GDM1 (cell line): ENCODE measurements at regions not wholly inside any gene's neighbourhood (a gene's known extent, or its start where the extent isn't known, plus 50 kb on each side); places are given as distances from the start of the nearest gene placed in this dataset.

Experiments
- DNase-seq: peaks from one replicate; lab custom pipeline; 2025; lab: John Stamatoyannopoulos, UW

DNA sequence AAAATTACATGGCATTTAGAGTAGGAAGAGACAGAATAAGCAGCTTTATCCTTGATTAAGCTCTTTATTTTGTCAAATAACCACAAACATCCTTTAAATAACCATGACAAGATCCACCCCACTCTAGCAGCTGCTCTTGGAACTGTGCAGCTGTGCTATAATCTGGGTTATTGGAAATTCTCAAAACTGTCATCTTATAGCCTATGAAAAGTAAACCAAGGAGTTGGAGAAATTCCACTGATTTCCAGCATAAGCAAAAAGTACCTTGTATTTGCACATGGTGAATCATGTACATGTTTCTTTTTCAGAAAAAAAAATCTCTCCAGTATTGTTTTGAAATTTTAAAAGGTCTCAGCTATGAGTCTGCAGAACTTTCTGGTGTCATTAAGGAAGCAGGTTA lies 88.8 kb upstream of the ABI3BP start:
- no peak for DNase-seq

DNA sequence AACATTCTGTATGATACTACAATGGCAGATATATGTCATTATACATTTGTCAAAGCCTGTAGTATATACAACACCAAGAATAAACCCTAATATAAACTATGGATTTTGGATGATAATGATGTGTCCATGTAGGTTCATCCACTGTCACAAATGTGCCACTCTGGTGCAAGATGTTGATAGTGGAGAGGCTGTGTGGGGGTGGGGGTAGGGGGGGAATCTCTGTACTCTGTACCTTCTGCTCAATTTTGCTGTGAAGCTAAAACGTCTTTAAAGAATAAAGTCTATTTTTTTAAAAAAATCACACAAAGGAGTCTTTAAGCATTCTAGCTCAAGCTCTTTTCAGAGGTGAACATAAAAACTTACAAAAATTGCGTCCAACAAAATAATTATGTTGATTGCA lies 88.2 kb upstream of the ABI3BP start:
- DNase-seq = no peak

GRCh38 chr3:101077361-101078011 lies 84.3 kb upstream of the ABI3BP start:
- DNase-seq = no peak

- no peak for DNase-seq
Measured at GRCh38 chr3:101074518-101074917, 81.3 kb upstream of the ABI3BP start.

DNA sequence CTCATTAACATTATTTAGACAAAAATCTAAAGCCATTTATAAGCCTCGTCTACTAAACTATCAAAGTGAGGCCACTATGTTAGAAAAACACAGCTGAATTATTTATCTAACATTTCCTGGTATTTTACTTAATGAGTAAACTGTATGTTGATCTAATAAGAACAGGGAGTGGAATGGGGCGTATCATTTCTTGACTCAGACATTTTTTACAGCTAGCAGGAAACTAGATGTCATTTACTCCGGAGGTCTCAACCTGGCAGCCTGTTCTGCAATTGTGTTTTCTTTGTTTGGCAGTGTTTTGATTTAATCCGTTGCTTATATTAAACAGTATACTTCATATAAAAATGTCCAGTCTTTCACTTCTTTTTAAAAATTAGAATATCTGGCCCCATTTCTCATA lies 79.1 kb upstream of the ABI3BP start:
- no peak for DNase-seq

GRCh38 chr3:101070799-101071121 lies 77.5 kb upstream of the ABI3BP start:
- DNase-seq = no peak

DNA sequence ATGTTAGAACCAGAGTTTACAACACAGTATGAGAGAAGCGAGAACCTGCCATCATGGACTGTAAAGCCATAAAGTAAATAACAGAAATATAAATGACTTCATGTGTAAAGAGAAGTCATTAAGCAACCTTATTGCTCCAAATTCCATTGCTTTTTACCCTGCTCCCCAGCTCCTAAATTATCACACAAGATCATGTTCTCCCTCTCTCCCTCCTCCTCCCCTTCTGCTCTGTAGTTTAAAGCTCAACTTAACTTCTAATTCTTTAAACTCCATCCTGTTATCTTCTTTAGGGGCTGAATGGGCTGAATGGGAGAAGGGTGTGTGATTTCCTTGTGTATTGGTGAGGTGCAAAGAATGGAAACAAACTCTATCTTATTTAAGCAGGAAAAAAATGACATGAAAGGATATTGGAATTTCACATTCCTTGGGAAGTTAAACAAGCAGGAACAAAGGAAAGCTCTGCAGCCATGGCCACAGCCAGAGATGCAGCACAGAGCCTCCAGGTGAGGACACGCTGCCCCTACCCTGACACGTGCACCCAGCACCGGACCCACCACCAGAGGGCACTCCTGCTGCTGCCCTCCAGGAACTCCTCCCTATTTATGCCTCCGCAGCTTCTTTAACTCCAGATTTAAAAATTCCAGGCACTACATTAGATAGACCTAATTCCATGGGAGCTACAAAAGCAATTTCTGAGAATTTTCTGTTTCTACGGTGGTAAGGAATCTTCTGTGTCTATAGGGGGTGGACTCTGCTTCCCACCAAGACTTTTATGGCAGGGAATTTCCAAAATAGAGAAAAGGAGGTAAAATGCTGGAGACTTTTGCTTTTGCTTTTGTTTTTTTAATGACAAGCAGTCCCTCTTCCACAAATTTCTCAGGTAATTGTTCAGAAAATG lies 76.9 kb upstream of the ABI3BP start:
- peak; percentile 23 for DNase-seq

DNA sequence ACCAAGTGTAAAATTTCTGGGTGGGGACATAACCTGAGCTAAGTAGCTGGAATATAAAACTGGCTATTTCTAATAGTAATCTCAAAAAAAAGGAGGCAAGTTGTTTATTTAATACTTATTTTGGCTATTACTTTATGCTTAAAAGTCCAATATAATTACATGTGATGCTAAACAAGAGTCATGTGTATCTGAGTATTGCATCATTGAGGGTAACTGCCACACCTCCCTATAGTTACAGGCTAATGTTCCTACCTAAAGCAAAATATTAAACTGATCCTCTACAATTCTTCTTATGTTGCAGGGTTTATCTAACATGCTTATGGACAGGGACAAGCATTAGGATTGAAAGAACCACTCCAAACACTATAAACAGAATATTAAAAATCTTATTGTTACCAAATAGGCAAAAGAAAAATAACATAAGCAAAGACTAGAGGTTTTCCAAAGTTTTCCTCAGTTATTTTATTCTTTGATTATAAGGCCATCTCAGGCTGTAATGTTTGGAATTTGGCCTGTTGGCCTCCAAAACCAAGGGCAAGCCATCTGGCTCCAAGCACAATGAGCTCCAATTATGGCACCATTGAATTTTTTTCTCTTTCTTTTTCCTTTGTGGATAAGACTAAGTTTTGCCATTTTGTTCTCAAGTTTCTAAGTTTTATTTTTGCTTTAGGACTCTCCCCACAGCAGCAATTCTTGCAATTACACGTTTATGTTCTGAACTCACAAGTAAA lies 75.8 kb upstream of the ABI3BP start:
- no peak for DNase-seq

GRCh38 chr3:101066711-101067129 lies 73.5 kb upstream of the ABI3BP start:
- DNase-seq = no peak

DNA sequence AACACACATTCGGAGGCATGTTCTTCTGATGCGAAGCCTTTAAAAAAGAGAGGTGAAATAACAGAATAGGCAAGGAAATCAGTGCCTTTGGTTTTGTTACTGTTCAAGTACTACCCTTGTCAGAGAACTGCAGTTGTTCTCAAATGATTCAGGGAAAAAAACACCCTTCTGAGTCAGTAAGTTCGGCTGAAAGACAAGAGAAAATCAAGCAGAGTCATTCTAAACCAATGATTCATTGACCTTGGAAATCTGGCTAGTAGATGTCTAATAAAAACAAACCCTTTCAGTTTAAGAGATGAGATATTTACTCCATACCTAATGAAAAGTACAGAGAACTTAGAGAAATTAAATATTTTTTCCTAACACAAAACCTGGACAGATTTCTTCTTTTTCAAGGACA lies 72.7 kb upstream of the ABI3BP start:
- no peak for DNase-seq

DNA sequence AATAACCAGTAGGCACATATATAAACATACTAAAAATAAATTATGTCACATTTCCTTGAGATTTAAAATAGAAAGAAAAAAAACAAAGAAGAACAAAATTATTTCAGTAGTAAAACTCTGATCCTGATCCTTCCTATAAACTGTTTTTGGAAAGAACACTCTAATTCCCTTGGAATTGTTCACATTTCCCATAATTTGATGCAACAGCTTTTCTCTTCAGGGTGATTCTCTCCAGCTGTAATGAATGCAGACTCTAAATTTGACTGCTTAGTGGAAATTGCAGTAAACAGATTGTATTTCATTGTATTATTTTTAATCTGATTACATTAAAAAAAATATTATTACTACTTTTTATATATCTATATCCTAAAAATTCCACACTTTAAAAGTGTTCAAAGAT lies 70.2 kb upstream of the ABI3BP start:
- no peak for DNase-seq

DNA sequence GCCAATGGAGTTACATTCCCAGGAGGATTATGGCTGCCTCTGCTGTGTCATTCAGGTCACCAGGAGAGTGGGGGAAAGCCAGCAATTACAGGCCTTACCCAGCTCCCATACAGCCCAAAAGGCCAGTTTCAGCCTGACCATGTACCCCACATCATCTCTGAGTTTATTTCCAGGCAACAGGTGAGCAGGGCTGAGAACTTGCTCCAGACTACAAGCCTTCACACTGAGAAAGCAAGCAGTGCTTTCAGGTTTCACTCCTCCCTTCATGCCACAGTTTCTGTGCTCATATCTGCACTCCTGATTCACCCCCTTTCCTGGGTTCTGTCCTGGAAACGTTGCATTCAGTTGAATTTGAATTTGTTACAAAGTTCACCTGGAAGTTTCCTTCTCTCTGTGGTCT lies 68.1 kb upstream of the ABI3BP start:
- DNase-seq = no peak

DNA sequence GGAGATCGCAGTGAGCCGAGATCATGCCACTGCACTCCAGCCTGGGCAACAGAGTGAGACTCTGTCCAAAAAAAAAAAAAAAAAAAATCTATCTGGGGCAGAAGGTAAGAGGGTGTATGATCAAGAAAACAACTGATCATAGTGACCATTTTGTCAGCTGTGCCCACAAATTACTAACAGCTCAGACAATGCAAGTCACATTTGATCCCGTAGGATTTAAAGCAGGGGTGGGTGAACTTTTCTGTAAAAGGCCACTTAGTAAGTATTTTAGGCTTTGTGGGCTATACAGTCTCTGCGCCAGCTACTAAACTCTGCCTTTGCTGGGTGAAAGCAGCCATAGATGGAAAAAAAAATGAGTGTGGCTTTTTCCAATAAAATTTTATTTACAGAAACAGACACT lies 57.6 kb upstream of the ABI3BP start:
- no peak for DNase-seq

GRCh38 chr3:101050046-101050445 lies 56.8 kb upstream of the ABI3BP start:
- DNase-seq = no peak

DNA sequence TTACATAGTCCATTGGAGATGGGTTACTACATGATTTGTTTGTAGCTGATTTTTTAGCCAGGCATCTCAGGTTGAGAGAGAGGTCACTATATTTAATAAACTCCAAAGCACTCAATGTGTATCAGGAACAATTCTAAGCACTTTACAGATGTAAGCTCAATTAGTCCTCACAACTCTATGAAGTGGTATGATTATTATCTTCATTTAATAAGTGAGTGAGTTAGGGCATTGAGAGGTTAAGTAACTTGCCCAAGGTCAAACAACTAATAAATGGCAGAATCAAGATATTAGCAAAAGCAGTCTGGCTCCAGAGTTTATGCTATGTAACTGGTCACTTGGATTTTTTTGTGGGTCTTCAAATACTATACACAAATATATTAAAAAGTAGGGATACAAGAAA lies 56.3 kb upstream of the ABI3BP start:
- DNase-seq = no peak

DNA sequence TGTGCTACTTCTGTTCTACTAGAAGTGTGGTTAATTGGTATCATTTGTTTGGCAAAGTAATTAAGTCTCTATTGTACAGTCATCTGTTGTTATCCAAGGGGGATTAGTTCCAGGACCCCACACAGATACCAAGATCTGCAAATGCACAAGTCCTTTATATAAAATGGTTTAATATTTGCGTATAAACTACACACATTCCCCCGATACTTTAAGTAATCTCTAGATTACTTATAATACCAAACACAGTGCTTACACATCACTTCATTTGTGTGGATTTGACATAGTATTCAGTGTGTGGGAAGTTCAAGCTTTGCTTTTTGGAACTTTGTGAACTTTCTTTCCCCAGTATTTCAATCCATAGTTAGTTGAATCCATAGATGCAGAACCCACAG lies 50.5 kb upstream of the ABI3BP start:
- no peak for DNase-seq

- DNase-seq = no peak
Measured at GRCh38 chr3:101042996-101043686, 49.9 kb upstream of the ABI3BP start.
